GM12872 (cell line): ENCODE measurements at regions not wholly inside any gene's neighbourhood (a gene's known extent, or its start where the extent isn't known, plus 50 kb on each side); places are given as distances from the start of the nearest gene placed in this dataset.

Experiments
- CTCF ChIP-seq: IDR thresholded peaks from 3 replicates; pipeline ENCODE4 v1.5.1; 2011; ENCODE audit warnings: low read depth, mild to moderate bottlenecking, low read length, moderate library complexity; ENCODE audit not compliant: insufficient read depth

GRCh38 chr10:42111661-42112330 lies 526.6 kb downstream of the ZNF33B start:
- TF ChIP-seq CTCF, result no peak

- TF ChIP-seq CTCF, result no peak
Measured at GRCh38 chr10:42111076-42111475, 527.3 kb downstream of the ZNF33B start.
